HG03045 (cell line): ENCODE measurements at regions not wholly inside any gene's neighbourhood (a gene's known extent, or its start where the extent isn't known, plus 50 kb on each side); places are given as distances from the start of the nearest gene placed in this dataset.

Source experiments
- ATAC-seq: cut with Tn5 transposase; IDR thresholded peaks from one replicate; pipeline ENCODE4 v1.9.1; 2021; ENCODE audit warnings: mild to moderate bottlenecking, moderate library complexity; ENCODE audit not compliant: unreplicated experiment

GRCh38 chr1:80282536-80282935 lies 1276.0 kb upstream of the ADGRL4 start:
- ATAC-seq, result no peak

GRCh38 chr1:80278936-80279335 lies 1272.4 kb upstream of the ADGRL4 start:
- ATAC-seq, result no peak

- no peak for ATAC-seq
Observed at GRCh38 chr1:80274256-80274655, 1267.7 kb upstream of the ADGRL4 start.

GRCh38 chr1:80272495-80272894 lies 1266.0 kb upstream of the ADGRL4 start:
- no peak for ATAC-seq

- ATAC-seq, result no peak
Observed at GRCh38 chr1:80258659-80259058, 1252.1 kb upstream of the ADGRL4 start.

- ATAC-seq, result no peak
Observed at GRCh38 chr1:80251591-80251990, 1245.1 kb upstream of the ADGRL4 start.

GRCh38 chr1:80251171-80251570 lies 1244.6 kb upstream of the ADGRL4 start:
- no peak for ATAC-seq

- no peak for ATAC-seq
Observed at GRCh38 chr1:80250573-80251168, 1244.1 kb upstream of the ADGRL4 start.

GRCh38 chr1:80249699-80250098 lies 1243.2 kb upstream of the ADGRL4 start:
- no peak for ATAC-seq

- ATAC-seq, result no peak
Observed at GRCh38 chr1:80248886-80249285, 1242.4 kb upstream of the ADGRL4 start.

- ATAC-seq, result no peak
Observed at GRCh38 chr1:80245813-80246212, 1239.3 kb upstream of the ADGRL4 start.

GRCh38 chr1:80244372-80244771 lies 1237.8 kb upstream of the ADGRL4 start:
- no peak for ATAC-seq

GRCh38 chr1:80241566-80241965 lies 1235.0 kb upstream of the ADGRL4 start:
- ATAC-seq, result no peak

- no peak for ATAC-seq
Observed at GRCh38 chr1:80225510-80225909, 1219.0 kb upstream of the ADGRL4 start.

GRCh38 chr1:80221319-80221718 lies 1214.8 kb upstream of the ADGRL4 start:
- no peak for ATAC-seq

GRCh38 chr1:80218112-80218511 lies 1211.6 kb upstream of the ADGRL4 start:
- ATAC-seq, result no peak

GRCh38 chr1:80217377-80217986 lies 1211.0 kb upstream of the ADGRL4 start:
- no peak for ATAC-seq

GRCh38 chr1:80214888-80215540 lies 1208.5 kb upstream of the ADGRL4 start:
- ATAC-seq, result no peak

- ATAC-seq, result no peak
Observed at GRCh38 chr1:80212948-80213347, 1206.4 kb upstream of the ADGRL4 start.

- no peak for ATAC-seq
Observed at GRCh38 chr1:80211691-80212380, 1205.3 kb upstream of the ADGRL4 start.

GRCh38 chr1:80202118-80202517 lies 1195.6 kb upstream of the ADGRL4 start:
- ATAC-seq, result no peak

GRCh38 chr1:80194221-80194620 lies 1187.7 kb upstream of the ADGRL4 start:
- no peak for ATAC-seq
